A172 (cell line): ENCODE measurements at regions not wholly inside any gene's neighbourhood (a gene's known extent, or its start where the extent isn't known, plus 50 kb on each side); places are given as distances from the start of the nearest gene placed in this dataset.
A peak's percentile ranks its signal among the peaks of the same experiment; 100 is the strongest.

Source experiments
- DNase-seq: peaks from one replicate; pipeline ENCODE4 v3.0.0-alpha.2; 2015; ENCODE audit warnings: low spot score

DNA sequence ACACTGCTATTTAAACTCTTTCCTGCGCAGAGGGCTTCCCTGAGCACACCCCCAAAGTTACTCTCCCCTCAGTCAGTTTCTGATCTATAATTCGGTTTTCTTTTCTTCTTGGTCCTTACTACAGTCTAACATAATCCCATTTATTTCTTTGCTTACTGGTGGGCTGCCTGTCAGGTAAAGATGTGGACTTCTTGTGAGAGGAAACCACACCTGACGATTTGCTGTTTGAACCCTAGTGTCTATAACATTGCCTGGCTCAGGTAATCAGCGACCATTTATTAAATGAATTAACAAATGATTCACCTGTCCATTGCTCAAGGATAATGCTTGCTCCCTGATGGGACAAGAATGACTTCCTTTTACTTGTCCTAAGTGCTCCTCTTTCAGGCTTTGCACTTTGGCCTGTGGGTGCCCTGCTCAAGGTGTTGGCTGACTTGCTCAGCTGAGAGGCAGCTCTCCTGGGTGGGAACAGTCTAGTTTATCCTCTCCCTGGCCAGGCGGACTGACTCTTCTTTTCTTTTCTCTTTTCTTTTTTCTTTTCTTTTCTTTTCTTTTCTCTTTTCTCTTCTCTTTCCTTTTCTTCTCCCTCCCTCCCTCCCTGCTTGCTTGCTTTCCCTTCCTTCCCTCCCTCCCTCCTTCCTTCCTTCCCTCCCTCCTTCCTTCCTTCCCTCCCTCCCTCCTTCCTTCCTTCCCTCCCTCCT, 233.1 kb downstream of the BCAS1 start:
- DNase-seq = no peak

DNA sequence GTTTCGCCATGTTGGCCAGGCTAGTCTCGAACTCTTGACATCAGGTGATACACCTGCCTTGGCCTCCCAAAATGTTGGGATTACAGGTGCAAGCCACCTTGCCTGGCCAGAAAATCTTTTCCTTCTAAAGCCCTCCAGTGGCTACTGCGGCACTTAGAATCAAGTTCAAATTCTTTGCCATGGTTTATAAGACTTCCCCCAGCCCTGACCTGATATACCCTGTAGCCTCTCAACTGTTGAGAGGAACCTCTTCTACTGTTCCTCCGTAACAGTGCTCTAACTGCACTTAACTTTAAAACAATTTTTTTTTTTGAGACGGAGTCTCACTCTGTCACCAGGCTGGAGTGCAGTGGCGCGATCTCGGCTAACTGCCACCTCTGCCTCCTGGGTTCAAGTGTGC, 235.6 kb downstream of the BCAS1 start:
- no peak for DNase-seq

DNA sequence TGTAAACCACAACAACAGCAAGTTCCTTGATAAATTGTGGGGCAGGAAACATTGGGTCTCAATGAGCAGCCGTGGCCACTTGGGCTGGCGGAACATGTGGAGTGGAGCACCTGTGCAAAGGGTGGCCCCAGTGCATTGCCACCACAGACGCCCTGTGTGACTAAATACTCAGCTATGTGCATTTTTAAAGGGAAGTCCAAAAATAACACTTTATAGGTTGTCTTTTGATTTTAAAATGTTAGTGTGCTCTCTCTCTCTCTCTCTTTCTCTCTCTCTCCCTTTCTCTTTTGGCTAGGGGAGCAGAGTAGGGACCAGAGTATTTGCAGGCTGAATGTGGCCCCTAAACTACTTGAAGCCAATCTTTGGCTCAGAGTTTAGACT, 236.3 kb downstream of the BCAS1 start:
- DNase-seq = peak; percentile 88

DNA sequence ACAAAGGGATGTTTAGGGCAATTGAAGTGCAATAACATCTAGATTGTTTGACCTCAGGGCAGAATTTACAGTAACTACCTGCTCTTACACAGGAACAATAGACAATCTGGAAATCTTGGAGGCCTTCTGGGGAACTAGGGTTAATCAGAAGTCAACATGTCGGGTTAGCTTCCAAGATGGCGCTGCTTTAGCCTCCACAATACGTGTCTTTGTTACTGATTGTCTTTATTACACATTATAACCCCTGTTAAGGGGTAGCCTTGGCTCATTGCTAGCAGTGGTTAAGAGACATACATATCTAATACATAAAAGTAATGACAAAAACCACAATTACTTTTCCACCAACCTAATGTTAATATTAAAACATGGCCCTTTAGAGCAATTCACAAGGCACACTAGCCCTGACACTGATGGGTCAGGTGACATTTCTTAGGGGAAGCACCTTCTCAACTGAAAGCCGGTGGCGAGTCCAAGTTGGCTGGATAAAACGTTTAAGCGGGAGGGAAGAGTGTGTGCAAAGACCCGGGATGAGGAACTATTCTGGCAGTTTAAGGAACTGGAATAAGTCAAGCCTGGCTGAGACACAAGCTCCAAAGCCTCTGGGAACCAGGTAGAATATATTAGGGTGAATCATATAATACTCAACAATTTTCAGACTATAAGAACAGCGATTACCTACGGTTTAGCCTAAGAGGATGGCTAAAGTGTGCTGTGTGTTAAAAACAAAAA, 236.9 kb downstream of the BCAS1 start:
- DNase-seq = no peak

DNA sequence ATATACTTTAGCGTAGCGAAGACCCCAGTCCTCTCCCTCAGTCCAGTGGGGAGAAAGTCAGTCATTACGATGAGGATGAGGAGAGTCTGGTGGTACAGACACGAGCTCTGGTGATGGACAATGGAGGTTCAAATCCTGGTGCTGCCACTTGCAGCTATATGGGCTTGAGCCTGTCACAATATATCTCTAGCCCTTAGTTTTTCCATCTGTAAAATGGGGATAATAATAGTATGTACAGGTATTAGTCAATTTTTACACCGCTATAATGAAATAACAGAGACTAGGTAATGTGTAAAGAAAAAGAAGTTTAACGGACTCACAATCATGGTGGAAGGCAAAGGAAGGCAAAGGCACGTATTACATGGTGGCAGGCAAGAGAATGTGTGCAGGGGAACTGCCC, 237.9 kb downstream of the BCAS1 start:
- DNase-seq = no peak

DNA sequence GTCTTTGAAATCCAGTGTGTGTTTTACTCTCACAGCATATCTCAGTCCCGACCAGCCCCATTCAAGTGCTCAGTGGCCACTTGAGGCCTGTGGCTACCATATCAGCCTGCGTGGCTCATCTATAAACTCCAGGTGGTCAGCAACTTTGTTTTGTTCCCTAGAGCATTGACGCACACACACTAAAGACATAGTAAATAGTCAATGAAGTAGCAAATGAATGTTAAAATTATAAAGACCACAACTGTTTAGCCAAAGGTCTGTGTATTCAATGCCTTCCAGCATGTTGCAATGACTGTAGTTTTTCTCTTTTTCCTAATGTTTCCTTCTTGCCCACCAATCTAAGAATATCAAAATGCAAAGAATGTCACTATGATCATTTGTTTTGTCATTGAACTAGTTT, 238.2 kb upstream of the ZNF217 start:
- no peak for DNase-seq

DNA sequence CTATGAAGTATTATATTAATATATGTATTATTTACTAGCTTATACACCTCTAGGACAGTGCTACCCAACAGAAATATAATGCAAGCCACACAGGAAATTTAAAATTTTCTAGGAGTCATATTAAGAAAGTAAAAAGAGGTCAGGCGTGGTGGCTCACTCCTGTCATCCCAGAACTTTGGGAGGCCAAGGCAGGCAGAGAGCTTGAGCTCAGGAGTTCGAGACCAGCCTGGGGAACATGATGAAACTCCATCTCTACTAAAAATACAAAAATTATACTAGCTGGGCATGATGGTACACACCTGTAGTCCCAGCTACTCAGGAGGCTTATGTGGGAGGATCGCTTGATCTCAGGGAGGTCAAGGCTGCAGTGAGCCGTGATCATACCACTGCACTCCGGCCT, 237.6 kb upstream of the ZNF217 start:
- no peak for DNase-seq

DNA sequence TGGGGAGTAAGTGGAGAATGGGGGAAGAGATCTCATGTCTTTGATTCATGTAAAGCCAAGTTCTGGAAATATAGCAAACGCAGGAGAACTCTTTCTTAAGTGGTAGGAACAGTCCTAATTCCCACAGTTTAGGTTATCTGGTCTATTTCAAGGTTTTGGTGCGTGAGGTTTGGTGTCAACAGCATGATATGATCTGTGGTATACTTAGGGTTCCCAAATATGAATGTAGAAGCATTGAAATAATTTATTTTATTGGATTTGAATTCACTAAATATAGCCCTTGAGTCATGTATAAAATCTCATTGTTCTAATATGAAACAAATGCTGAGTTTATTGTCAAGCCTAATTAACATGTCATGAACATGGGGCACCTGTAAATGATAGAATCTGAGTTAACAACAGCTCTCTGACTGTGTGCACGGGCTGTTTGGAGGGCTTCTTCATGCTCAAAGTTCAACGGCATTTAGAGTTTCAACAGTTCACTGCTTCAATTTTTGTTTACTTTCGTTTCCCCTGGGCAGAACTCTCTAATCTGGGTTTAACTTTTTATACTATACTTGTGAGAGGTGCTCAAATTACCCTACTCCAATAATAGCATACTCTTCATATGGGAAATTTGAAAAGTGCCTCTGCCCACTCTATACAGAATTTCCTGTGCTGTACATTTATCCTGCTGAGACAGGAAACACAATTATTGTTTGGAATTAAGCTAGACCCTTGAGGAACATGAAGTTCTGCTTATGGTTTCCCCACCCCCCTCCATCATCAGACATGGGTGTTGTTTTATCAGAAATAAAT, 236.3 kb upstream of the ZNF217 start:
- DNase-seq = peak; percentile 52

DNA sequence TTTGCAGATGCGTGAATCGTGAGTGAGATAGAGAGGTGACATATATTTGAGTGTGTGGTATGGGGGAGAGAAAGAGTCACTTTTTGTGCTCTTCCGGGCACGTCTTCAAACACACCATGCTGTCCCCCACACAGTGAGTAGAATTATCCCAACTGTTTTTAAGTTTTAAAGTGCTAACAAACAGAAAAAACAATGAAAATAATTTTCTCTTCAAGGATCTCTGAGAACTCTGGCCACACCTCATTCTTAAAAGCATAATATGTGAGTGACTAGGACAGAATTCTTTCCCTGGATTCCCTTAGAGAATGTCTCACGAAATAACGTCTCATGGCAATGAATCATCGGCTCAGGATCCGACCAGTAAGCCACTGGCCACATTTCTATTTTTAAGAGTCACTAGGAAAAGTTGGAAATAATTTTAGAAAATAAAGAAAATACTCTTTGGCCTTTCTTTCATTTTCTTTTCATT, 235.7 kb upstream of the ZNF217 start:
- DNase-seq = peak; percentile 96

DNA sequence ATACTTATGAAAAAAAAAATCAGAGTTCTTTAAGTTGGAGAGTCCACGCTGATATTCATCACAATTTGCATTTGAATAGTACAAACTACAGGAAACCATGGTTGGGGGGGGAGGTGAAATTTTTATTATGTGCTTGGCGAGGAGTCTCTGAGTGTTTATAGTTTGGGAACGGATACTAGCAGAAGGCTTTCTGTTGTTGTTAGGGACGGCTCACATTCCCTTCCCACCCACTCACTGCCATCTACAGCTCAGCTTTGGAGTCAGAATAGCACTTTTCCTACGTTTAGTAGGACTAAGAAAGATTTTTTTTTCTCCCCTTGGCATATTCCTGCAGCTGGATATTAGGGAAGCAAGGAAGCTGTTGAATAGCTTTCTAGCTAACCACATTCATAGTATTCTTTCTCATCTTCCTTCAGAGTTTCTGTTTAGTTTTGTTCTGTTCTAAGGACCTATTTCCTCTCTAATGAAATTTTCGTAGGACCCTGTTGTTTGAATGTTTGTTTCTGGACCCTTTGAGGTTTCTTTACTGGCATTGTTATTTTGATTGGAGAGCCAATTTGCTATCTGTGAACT, 235.1 kb upstream of the ZNF217 start:
- peak; percentile 92 for DNase-seq

DNA sequence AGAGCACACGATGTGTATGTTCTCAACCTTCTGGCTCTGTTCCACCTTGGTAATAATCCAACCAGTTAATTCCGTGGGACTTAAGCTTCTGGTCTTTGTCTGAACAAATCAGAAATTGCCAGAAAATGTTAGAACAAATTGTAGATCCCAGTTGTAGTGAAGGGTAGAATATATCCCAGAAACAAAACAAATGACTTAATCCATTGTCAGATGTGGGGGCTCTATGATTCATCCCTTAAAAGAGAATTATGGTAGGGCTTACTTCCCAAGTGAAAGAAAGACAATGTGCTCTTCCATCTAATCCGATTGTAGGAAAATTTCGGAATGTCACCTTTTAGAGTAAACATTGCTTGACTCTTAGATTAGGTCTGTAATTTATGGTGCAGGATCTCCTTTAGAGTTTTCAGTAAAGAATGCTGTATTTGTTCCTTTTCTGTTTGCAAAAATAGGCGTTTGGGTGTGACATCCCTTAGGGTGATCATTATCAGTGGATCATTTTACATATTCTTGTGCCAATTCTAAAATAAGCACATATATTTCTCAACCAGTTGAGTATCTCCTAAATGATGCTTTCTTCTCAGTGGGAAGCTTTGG, 234.5 kb upstream of the ZNF217 start:
- DNase-seq = peak; percentile 92

DNA sequence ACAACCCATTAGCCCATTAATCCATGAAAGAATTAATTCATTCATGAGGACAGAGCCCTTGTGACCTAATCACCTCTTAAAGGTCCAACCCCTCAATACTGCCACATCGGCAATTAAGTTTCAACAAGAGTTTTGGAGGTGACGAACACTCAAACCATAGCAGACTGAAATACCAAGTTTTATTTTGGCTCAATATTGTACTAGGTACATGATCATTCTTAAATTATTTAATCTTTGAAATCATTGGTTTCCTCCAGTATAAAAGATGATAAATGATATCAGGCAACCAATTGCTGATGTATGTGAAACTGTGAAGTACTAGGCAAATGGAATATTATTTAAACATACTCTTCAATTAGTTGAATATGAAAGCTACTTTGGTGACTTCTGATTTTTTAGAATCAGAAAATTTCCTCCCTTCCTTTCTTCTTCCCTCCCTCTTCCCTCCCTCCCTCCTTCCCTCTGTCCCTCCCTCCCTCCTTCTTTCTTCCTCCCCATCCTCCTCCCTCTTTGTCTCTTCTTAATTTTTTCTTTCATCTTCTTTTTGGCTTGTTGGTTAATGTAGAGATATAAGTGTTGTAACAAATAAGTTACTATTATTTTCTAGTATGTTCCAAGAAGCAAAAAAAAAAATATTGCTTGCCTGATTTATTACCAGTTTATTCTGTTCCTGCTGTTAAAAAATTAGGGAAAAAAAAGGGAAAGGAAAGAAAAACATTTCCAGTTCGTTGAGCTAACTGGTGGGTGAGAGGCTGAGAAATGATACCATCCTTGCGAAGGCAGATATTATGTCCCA, 233.9 kb upstream of the ZNF217 start:
- peak; percentile 21 for DNase-seq

DNA sequence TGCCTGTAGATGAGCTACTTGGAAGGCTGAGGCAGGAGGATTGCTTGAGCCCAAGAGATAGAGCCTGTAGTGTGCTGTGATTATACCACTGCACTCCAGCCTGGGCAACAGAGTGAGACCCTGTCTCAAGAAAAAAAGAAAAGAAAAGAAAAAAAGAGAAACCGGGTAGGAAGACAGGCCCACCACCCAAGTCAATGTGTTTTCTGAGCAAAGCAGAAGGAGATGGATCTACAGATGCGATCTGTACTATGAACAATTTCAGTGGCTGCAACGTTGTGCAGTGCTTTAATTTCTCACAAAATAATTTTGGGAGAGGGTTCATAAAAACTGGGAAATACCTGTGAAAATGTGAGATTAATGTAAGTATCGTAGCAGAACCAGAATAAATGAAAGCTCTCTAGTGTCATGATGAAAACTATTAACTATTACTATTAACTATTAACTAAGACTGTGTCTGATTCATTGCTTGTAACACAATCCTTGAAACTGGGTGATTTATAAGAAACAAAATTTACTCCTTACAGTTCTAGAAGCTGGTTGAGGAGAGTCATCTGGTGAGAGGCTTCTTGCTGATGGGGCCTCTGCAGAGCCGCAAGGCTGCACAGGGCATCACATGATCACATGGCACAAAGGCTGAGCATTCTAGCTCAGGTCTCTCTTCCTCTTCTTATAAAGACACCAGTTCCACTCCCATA, 233.1 kb upstream of the ZNF217 start:
- no peak for DNase-seq

DNA sequence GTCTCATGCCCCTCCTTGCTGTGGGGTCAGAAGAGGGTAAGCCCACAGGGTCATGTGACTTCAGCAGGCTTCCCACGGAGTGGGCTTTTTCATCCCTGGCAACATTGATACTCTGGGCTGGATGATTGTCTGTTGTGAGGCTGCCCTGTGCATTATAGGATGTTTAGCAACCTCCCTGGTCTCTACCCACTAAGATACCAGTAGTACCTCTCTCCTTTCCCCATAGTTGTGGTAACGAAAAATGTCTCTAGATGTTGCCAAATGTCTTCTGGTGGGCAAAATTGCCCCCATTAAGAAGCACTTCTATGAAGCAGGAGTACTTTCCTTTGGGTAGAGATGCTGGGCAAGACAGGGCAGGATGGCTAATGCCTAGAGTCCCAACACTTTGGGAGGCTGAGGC, 232.5 kb upstream of the ZNF217 start:
- no peak for DNase-seq

DNA sequence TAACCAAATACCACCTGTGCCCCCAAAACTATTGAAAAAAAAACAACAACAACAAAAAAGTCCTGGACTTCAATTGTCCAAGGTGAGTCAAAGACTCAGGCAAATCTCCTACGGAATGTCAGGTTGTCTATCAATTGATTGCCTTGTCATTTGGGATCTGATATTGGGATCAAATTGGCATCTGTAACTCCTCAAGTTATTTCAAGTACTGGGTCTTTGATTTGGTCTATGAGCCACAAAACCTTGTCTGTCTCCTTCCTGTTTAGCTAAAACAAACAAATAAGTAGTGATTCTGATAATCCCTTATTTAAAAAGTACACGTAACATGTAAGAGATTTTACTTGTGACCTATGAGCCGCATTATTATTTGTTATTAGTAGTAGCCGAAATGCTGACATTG, 231.6 kb upstream of the ZNF217 start:
- DNase-seq = no peak

DNA sequence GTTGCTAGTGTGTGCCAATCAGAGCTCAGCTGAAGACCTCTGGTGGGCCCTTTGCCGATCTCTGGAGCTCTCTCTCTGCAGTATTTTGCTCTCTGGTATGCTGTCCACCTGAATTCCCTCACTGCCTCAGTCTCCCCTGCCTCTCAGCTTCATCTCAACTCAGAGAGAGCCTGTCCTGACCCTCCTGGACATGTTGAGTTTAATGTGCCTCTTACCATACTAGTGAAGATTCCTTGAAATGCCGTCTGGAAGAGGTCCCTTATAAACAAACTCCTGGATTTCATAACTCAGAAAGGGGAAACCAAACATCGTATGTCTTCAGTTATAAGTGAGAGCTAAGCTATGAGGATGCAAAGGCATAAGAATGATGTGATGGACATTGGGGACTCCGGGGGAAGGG, 231.1 kb upstream of the ZNF217 start:
- DNase-seq = no peak

DNA sequence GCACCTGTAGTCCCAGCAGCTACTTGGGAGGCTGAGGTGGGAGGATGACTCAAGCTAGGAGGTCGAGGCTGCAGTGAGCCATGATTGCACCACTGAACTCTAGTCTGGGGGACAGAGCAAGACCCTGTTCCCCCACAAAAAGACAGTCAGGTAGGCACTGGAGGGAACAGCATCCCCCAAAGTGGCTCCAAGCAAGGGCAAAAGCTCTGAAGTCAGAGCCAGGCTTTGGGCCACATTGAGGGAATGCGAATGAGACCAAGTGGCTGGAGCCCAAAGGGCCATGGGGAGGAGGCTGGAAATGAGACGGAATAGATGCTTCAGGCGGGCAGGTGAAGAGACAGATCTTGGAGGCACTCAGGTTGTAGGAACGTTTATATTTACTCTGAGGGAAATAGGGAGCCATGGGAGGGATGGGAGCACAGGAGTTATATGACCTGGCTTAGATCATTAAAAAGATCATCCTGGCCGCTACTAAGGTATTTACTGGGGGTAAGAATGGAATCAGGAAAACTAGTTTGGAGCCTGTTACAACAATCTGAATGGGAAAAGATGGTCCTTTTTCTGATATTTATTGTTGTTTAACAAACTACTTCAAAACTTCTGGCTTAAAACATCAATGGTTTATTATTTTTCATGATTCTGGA, 229.6 kb upstream of the ZNF217 start:
- DNase-seq = no peak

DNA sequence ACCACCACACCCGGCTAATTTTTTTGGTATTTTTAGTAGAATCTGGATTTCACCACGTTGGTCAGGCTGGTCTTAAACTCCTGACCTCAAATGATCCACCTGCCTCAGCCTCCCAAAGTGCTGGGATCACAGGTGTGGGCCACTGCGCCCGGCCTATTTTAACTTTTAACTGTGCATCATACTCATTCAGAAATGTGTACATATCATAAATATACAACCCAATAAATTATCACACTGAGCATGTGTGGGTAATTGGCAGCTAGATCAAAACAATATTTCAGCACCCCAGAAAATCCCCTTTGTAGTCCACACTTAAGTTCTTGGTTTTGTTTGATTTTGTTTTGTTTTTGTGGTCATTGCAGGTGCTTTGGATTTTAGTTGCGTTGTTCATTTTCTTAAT, 228.9 kb upstream of the ZNF217 start:
- no peak for DNase-seq

DNA sequence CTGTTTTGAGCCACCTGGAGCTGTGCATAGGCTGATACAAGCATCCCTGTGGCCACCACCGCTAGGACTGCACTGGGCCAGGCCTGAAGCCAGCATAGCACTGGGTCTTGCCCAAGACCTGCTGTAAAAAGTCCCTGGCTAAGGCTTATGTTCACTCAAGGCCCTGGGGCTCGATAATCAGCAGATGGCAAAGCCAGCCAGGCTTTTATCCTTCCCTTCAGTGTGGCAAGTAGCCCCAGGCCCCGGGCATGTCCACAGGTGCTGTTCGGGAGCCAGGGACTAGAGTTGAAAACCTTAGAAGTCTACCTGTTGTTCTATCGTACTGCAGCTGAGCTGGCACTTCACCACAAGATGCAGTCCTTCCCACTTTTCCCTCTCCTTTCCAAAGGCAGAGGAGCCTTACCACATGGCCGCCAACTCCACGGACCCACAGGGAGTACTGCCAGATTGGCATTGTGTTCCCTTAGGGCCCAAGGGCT, 226.4 kb upstream of the ZNF217 start:
- DNase-seq = no peak
